ENCODE measurements at regions not wholly inside any gene's neighbourhood (a gene's known extent, or its start where the extent isn't known, plus 50 kb on each side); places are given as distances from the start of the nearest gene placed in this dataset.
"Not testable (repeated sequence)": the region's sequence is repeated elsewhere in the genome, so short reads cannot be mapped to it uniquely, and the experiment has no call there.

DNA sequence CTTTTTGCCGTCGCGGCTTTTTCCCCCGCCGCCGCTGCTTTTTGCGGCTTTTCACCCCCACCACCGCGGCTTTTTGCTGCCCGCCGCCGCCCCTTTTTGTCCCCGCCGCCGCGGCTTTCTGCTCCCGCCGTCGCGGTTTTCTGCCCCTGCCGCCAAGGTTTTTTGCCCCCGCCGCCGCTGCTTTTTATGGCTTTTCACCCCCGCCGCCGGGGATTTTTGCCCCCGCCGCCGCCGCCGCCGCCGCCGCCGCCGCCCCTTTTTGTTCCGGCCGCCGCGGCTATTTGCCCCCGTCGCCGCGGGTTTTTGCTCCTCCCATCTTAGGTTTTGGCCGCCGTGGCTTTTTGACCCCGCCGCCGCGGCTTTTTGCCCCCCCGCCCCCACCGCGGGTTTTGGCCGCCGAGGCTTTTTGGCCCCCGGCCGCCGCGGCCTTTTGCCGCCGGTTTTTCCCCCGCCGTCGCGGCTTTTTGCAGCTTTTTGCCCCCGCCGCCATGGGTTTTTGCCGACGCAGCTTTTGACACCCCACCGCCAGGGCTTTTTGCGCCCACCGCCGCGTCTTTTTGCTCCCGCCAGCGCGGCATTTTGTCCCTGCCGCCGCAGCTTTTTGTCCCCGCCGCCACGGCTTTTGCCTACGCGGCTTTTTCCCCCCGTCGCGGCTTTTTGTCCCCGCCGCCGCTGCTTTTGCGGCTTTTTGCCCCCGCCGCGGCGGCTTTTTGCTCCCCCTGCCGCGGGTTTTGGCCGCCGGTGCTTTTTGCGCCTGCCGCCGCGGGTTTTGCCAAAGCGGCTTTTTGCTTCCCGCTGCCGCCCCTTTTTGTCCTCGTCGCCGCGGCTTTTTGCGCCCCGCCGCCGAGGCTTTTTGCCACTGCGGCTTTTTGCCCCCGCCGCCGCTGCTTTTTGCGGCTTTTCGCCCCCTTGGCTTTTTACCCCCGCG lies 519.4 kb upstream of the WSB1 start:
- no peak for DNase-seq
- no peaks in the 10 kb centered on the region for H3K9me2 ChIP-seq (replicated peaks; ENCODE audit: insufficient read depth, low read length)
- no peak overlapping the region for H3K9ac ChIP-seq (ENCODE audit: low read length)
- H3K4me2 ChIP-seq (ENCODE audit: low read depth, low read length, poor library complexity, severe bottlenecking), result no peak overlapping the region
- no peaks in the 10 kb centered on the region for H3K9me3 ChIP-seq (ENCODE audit: low read length)
- no peak overlapping the region for H3K4me3 ChIP-seq (ENCODE audit: low read length)
- H3K27me3 ChIP-seq (ENCODE audit: low read length), result no peaks in the 10 kb centered on the region
- H3K4me1 ChIP-seq (ENCODE audit: low read length), result no peaks in the 10 kb centered on the region
- no peak overlapping the region for H2AFZ ChIP-seq (ENCODE audit: low read length)
- H3K27ac ChIP-seq (ENCODE audit: low read length), result no peak overlapping the region
- H3K36me3 ChIP-seq (ENCODE audit: insufficient read depth, low read length), result no peaks in the 10 kb centered on the region
- no peaks in the 10 kb centered on the region for H4K20me1 ChIP-seq (ENCODE audit: insufficient read depth, low read depth, low read length)
- H3K79me2 ChIP-seq (ENCODE audit: low read length), result no peaks in the 10 kb centered on the region

DNA sequence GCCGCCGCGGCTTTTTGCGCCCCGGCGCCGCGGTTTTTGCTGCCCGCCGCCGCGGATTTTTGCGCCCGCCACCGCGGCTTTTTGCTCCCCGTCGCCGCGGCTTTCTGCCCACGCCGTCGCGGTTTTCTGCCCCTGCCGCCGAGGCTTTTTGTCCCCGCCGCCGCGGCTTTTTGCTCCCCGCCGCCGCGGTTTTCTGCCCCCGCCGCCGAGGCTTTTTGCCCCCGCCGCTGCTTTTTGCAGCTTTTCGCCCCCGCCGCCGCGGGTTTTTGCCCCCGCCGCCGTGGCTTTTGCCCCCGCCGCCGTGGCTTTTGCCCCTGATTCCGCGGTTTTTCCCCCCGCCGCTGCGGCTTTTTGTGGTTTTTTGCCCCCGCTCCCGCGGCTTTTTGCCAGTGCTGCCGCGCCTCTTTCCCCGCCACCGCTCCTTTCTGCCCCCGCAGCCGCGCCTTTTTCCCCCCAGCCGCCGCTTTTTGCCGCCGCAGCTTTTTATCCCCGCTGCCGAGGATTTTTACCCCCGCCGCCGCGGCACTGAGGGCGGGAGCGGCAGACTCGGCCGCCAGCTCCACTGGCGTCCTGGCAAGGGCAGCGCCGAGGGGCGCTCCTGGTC lies 518.6 kb upstream of the WSB1 start:
- no peak overlapping the region for H3K27ac ChIP-seq (ENCODE audit: low read length)
- no peak for DNase-seq
- no peaks in the 10 kb centered on the region for H3K9me2 ChIP-seq (replicated peaks; ENCODE audit: insufficient read depth, low read length)
- H3K4me1 ChIP-seq (ENCODE audit: low read length), result no peaks in the 10 kb centered on the region
- no peaks in the 10 kb centered on the region for H4K20me1 ChIP-seq (ENCODE audit: insufficient read depth, low read depth, low read length)
- H3K4me3 ChIP-seq (ENCODE audit: low read length), result no peak overlapping the region
- no peak overlapping the region for H3K9ac ChIP-seq (ENCODE audit: low read length)
- no peaks in the 10 kb centered on the region for H3K79me2 ChIP-seq (ENCODE audit: low read length)
- H3K36me3 ChIP-seq (ENCODE audit: insufficient read depth, low read length), result no peaks in the 10 kb centered on the region
- no peaks in the 10 kb centered on the region for H3K27me3 ChIP-seq (ENCODE audit: low read length)
- H3K9me3 ChIP-seq (ENCODE audit: low read length), result no peaks in the 10 kb centered on the region
- H2AFZ ChIP-seq (ENCODE audit: low read length), result no peak overlapping the region
- H3K4me2 ChIP-seq (ENCODE audit: low read depth, low read length, poor library complexity, severe bottlenecking), result no peak overlapping the region

DNA sequence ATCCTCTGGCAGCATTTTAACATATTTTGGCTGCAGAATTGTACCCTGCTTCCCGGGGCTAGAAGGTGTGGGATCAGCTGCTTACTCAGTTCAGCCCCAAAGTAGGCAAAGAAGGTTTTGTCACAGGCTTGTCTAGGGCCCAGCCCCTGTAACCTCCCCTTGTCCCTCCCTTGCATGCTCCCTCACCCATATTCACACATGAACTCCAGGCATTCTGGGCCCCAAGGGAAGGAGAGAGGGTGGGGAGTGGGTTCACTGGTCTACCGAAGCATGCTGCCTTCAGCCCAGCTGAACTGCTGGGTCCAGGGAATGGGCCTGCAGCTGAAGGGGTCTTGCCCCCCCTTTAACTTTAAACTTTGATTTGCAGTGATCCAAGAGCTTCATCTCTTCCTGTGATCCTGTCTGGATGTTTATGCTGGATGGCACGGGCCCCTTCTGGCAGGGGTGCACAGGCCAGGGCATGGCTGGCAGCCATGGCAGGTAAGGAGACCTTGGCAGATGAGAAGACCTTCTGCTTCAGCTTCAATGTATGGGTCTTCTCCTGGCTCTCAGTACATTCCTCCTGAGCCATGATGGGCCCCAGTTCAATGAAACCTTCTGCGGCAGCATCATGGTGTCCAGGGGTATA lies 513.6 kb upstream of the WSB1 start:
- not testable (repeated sequence) for H3K9me2 ChIP-seq (replicated peaks; ENCODE audit: insufficient read depth, low read length); DNase-seq; H3K27ac ChIP-seq (ENCODE audit: low read length); H3K4me1 ChIP-seq (ENCODE audit: low read length); H3K4me3 ChIP-seq (ENCODE audit: low read length); H4K20me1 ChIP-seq (ENCODE audit: insufficient read depth, low read depth, low read length); H3K4me2 ChIP-seq (ENCODE audit: low read depth, low read length, poor library complexity, severe bottlenecking); H3K79me2 ChIP-seq (ENCODE audit: low read length); H2AFZ ChIP-seq (ENCODE audit: low read length); H3K36me3 ChIP-seq (ENCODE audit: insufficient read depth, low read length); H3K9ac ChIP-seq (ENCODE audit: low read length); H3K27me3 ChIP-seq (ENCODE audit: low read length)
- H3K9me3 ChIP-seq (ENCODE audit: low read length), result peaks cover 27% of the 10 kb centered on the region

DNA sequence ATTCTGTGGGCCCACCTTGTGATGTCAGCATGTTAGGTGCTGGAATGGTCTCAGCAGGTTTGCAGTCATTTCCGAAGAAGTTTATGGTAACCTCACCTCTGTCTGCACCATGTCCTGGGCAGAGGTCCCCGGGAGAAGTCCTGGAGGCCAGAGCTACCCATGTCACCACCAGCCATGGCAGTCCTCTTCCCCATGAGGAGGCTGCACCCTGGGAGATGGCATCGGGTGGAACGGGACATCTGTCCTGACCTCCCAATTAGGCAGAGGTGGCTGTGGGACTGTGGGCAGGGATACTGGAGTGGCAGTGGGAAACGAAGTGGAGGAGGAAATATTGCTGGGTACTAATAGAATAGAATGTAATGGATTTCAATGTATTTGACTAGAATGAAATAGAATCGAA lies 511.8 kb upstream of the WSB1 start:
- Histone ChIP-seq H3K4me2 (ENCODE audit: low read depth, low read length, poor library complexity, severe bottlenecking) (no peak overlapping the region), H3K27ac (ENCODE audit: low read length) (no peak overlapping the region), H3K27me3 (ENCODE audit: low read length) (no peaks in the 10 kb centered on the region), H3K4me1 (ENCODE audit: low read length) (no peaks in the 10 kb centered on the region), H3K9me3 (ENCODE audit: low read length) (peaks cover 41% of the 10 kb centered on the region), H3K79me2 (ENCODE audit: low read length) (no peaks in the 10 kb centered on the region), H2AFZ (ENCODE audit: low read length) (no peak overlapping the region), H3K9me2 (replicated peaks; ENCODE audit: insufficient read depth, low read length) (no peaks in the 10 kb centered on the region), H3K4me3 (ENCODE audit: low read length) (no peak overlapping the region), H4K20me1 (ENCODE audit: insufficient read depth, low read depth, low read length) (no peaks in the 10 kb centered on the region), H3K9ac (ENCODE audit: low read length) (no peak overlapping the region), H3K36me3 (ENCODE audit: insufficient read depth, low read length) (no peaks in the 10 kb centered on the region)
- DNase-seq, result no peak

DNA sequence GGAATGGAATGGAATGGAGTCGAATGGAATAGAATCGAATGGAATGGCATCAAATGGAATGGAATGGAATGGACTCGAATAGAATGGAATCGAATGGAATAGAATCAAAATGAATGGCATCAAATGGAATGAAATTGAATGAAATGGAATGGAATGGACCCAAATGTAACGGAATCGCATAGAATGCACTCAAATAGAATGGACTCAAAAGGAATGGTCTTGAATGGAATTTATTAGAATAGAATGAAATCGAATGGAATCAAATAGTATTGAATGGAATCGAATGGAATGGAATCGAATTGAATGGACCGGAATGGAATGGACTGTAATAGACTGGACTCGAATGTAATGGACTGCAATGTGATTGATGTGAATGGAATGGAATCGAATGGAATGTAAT lies 501.4 kb upstream of the WSB1 start:
- Histone ChIP-seq H3K27ac (ENCODE audit: low read length) (no peak overlapping the region), H3K9me3 (ENCODE audit: low read length) (peaks cover 86% of the 10 kb centered on the region), H3K4me1 (ENCODE audit: low read length) (no peaks in the 10 kb centered on the region), H3K36me3 (ENCODE audit: insufficient read depth, low read length) (no peaks in the 10 kb centered on the region), H2AFZ (ENCODE audit: low read length) (no peak overlapping the region), H3K79me2 (ENCODE audit: low read length) (no peaks in the 10 kb centered on the region), H3K4me2 (ENCODE audit: low read depth, low read length, poor library complexity, severe bottlenecking) (no peak overlapping the region), H4K20me1 (ENCODE audit: insufficient read depth, low read depth, low read length) (no peaks in the 10 kb centered on the region), H3K4me3 (ENCODE audit: low read length) (no peak overlapping the region), H3K27me3 (ENCODE audit: low read length) (no peaks in the 10 kb centered on the region), H3K9ac (ENCODE audit: low read length) (no peak overlapping the region), H3K9me2 (replicated peaks; ENCODE audit: insufficient read depth, low read length) (no peaks in the 10 kb centered on the region)
- no peak for DNase-seq

DNA sequence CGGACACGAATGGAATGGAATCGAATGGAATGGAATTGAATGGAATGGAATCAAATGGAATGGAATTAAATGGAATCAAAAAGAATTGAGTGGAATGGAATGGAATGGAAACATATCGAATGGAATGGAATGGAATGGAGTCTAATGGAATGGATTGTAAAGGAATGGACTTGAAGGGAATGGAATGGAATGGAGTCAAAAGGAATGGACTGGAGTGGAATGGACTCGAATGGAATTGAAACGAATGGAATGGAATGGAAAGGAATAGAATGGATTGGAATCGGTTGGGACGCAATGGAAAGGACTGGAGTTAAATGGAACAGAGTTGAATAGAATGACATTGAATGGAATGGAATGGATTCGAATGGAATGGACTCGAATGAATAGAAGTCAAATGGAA lies 486.9 kb upstream of the WSB1 start:
- DNase-seq, result no peak
- Histone ChIP-seq H3K4me3 (ENCODE audit: low read length) (no peak overlapping the region), H3K27ac (ENCODE audit: low read length) (no peak overlapping the region), H3K9ac (ENCODE audit: low read length) (no peak overlapping the region), H3K4me1 (ENCODE audit: low read length) (no peaks in the 10 kb centered on the region), H3K9me2 (replicated peaks; ENCODE audit: insufficient read depth, low read length) (no peaks in the 10 kb centered on the region), H4K20me1 (ENCODE audit: insufficient read depth, low read depth, low read length) (no peaks in the 10 kb centered on the region), H3K9me3 (ENCODE audit: low read length) (peaks cover 66% of the 10 kb centered on the region), H3K27me3 (ENCODE audit: low read length) (no peaks in the 10 kb centered on the region), H3K4me2 (ENCODE audit: low read depth, low read length, poor library complexity, severe bottlenecking) (no peak overlapping the region), H3K79me2 (ENCODE audit: low read length) (no peaks in the 10 kb centered on the region), H2AFZ (ENCODE audit: low read length) (no peak overlapping the region), H3K36me3 (ENCODE audit: insufficient read depth, low read length) (no peaks in the 10 kb centered on the region)

DNA sequence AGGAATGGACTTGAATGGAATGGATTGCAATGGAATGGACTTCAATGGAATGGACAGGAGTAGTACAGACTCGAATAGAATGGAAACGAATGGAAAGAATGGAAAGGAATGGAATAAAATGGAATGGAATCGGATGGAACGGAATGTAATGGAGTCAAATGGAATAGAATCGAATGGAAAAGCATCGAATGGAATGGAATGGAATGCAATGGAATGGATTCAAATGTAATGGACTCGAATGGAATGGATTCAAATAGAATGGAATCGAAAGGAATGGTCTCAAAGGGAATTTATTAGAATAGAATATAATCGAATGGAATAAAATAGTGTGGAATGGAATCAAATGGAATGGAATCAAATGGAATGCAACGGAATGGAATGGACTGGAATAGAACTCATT lies 484.9 kb upstream of the WSB1 start:
- H3K27me3 ChIP-seq (ENCODE audit: low read length), result no peaks in the 10 kb centered on the region
- H3K4me1 ChIP-seq (ENCODE audit: low read length), result no peaks in the 10 kb centered on the region
- DNase-seq, result no peak
- no peaks in the 10 kb centered on the region for H3K79me2 ChIP-seq (ENCODE audit: low read length)
- H3K27ac ChIP-seq (ENCODE audit: low read length), result no peak overlapping the region
- no peaks in the 10 kb centered on the region for H4K20me1 ChIP-seq (ENCODE audit: insufficient read depth, low read depth, low read length)
- H3K4me3 ChIP-seq (ENCODE audit: low read length), result no peak overlapping the region
- H3K9ac ChIP-seq (ENCODE audit: low read length), result no peak overlapping the region
- no peak overlapping the region for H3K4me2 ChIP-seq (ENCODE audit: low read depth, low read length, poor library complexity, severe bottlenecking)
- H2AFZ ChIP-seq (ENCODE audit: low read length), result no peak overlapping the region
- H3K9me2 ChIP-seq (replicated peaks; ENCODE audit: insufficient read depth, low read length), result no peaks in the 10 kb centered on the region
- H3K36me3 ChIP-seq (ENCODE audit: insufficient read depth, low read length), result no peaks in the 10 kb centered on the region
- H3K9me3 ChIP-seq (ENCODE audit: low read length), result peaks cover 59% of the 10 kb centered on the region

DNA sequence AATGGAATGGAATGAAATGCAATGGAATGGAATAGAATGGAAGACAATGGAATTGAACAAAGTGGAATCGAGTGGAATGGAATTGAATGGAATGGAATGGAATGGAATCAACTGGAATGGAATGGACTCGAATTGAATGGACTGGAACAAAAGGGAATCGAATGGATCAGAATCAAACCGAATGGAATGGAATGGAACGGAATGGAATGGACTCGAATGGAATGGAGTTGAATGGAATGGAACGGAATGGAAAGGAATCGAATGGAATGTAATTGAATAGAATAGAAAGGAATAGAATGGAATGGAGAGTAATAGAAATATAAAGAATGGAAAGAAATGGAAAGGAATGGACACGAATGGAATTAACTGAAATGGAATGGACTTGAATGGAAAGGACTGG lies 475.2 kb upstream of the WSB1 start:
- Histone ChIP-seq H2AFZ (ENCODE audit: low read length) (no peak overlapping the region), H3K79me2 (ENCODE audit: low read length) (no peaks in the 10 kb centered on the region), H3K4me1 (ENCODE audit: low read length) (no peaks in the 10 kb centered on the region), H3K9me3 (ENCODE audit: low read length) (peaks cover 88% of the 10 kb centered on the region), H3K4me3 (ENCODE audit: low read length) (no peak overlapping the region), H3K4me2 (ENCODE audit: low read depth, low read length, poor library complexity, severe bottlenecking) (no peak overlapping the region), H4K20me1 (ENCODE audit: insufficient read depth, low read depth, low read length) (no peaks in the 10 kb centered on the region), H3K36me3 (ENCODE audit: insufficient read depth, low read length) (no peaks in the 10 kb centered on the region), H3K27me3 (ENCODE audit: low read length) (no peaks in the 10 kb centered on the region), H3K27ac (ENCODE audit: low read length) (no peak overlapping the region), H3K9me2 (replicated peaks; ENCODE audit: insufficient read depth, low read length) (no peaks in the 10 kb centered on the region), H3K9ac (ENCODE audit: low read length) (no peak overlapping the region)
- DNase-seq, result no peak

All from Karpas-422 (cell line).